K562 (cell line): ENCODE measurements at regions not wholly inside any gene's neighbourhood (a gene's known extent, or its start where the extent isn't known, plus 50 kb on each side); places are given as distances from the start of the nearest gene placed in this dataset.

Experiments used
- ATAC-seq: fragments of 200-7000 bp; cut with Tn5 transposase; 3 replicates; pipeline ENCODE4 v1.9.1; 2020; ENCODE audit warnings: moderate library complexity
- BruUV-seq: library from RNA; stranded (reverse); fragments of 400-500 nt; replicated peaks from 2 replicates; lab custom pipeline; 2021; lab: Mats Ljungman, UMichigan
- CTCF ChIA-PET: fragments of 300-600 bp; formaldehyde crosslinking; extraction: SDS; loops from one replicate; lab custom pipeline; 2021; ENCODE audit warnings: low intra/inter-chr PET ratio; lab: Yijun Ruan, JAX
- POLR2A ChIA-PET: fragments of 300-600, 350-650 bp; sonication (Branson Sonifier 250); formaldehyde crosslinking; extraction: SDS; loops from one replicate; lab custom pipeline; 2021; ENCODE audit warnings: antibody characterized with exemption, inconsistent platforms; lab: Yijun Ruan, JAX
- DNase-seq, 4 experiments: peaks; one replicate each; pipeline versions ENCODE4 v3.0.0 to v3.0.0-alpha.2; 2011 to 2018; ENCODE audit warnings: low spot score in 3 of 4, mixed read lengths in 3 of 4; ENCODE audit errors: extremely low read depth in 1 of 4
- FAIRE-seq: peaks from 2 replicates; lab custom pipeline; 2011; peaks lifted over from hg19 to GRCh38; lab: Jason Lieb, UNC
- H2AFZ ChIP-seq: 2 replicates; pipeline ENCODE4 v1.6.0; 2011; ENCODE audit warnings: low read depth, low read length, control low read depth, inconsistent platforms
- H3K27ac ChIP-seq: fragments of 200-600 bp; 3 replicates; pipeline ENCODE4 v1.8.0; 2011; ENCODE audit warnings: low read depth, mild to moderate bottlenecking, control low read depth, inconsistent platforms, low read length, moderate library complexity, mixed read lengths; ENCODE audit errors: extremely low read depth
- H3K27me3 ChIP-seq, 2 experiments: fragments of 300-600 bp in 1 of 2; 2 replicates in 1 of 2; 3 replicates in 1 of 2; pipeline versions ENCODE4 v1.6.0 to v1.8.0; 2011; ENCODE audit warnings: inconsistent platforms in 2 of 2, low read length in 2 of 2, mild to moderate bottlenecking in 1 of 2, mixed read lengths in 1 of 2, moderate library complexity in 1 of 2; ENCODE audit not compliant: control insufficient read depth in 2 of 2, insufficient read depth in 2 of 2
- H3K36me3 ChIP-seq: fragments of 300-600 bp; 3 replicates; pipeline ENCODE4 v1.8.0; 2011; ENCODE audit warnings: mild to moderate bottlenecking, low read length, inconsistent platforms; ENCODE audit not compliant: control insufficient read depth, insufficient read depth
- H3K4me1 ChIP-seq, 2 experiments: fragments of 200-600 bp in 1 of 2; replicated peaks in 1 of 2; 2 replicates in 1 of 2; 3 replicates in 1 of 2; pipeline versions ENCODE4 v1.5.1 to v1.8.0; 2011; ENCODE audit warnings: inconsistent platforms in 2 of 2, low read length in 2 of 2, mild to moderate bottlenecking in 1 of 2, mixed read lengths in 1 of 2, moderate library complexity in 1 of 2; ENCODE audit not compliant: control insufficient read depth in 2 of 2, insufficient read depth in 2 of 2
- H3K4me2 ChIP-seq: 2 replicates; pipeline ENCODE4 v1.6.1; 2011; ENCODE audit warnings: low read length, control low read depth, inconsistent platforms, mixed read lengths; ENCODE audit not compliant: insufficient read depth
- H3K4me3 ChIP-seq: fragments of 200-600 bp; sonication (generic), shearing (Covaris generic); 2 replicates; pipeline ENCODE4 v1.5.1; 2016; ENCODE audit warnings: control low read depth, inconsistent platforms
- H3K79me2 ChIP-seq: fragments of 200-600 bp; 3 replicates; pipeline ENCODE4 v1.8.0; 2011; ENCODE audit warnings: low read length, inconsistent platforms; ENCODE audit not compliant: control insufficient read depth, insufficient read depth
- H3K9ac ChIP-seq, 2 experiments: 2 replicates each; pipeline versions ENCODE4 v1.6.0 to v1.6.1; 2011; ENCODE audit warnings: low read depth in 2 of 2, low read length in 2 of 2, control low read depth in 1 of 2, inconsistent platforms in 1 of 2, mild to moderate bottlenecking in 1 of 2, mixed read lengths in 1 of 2; ENCODE audit not compliant: insufficient read depth in 1 of 2
- H3K9me1 ChIP-seq: one replicate; pipeline ENCODE4 v1.6.0; 2011; ENCODE audit warnings: inconsistent platforms, mild to moderate bottlenecking, low read length, moderate library complexity; ENCODE audit not compliant: control insufficient read depth, insufficient read depth
- H3K9me3 ChIP-seq: replicated peaks from 2 replicates; pipeline ENCODE4 v1.5.1; 2011; ENCODE audit warnings: low read depth, low read length, inconsistent platforms; ENCODE audit not compliant: control insufficient read depth, insufficient read depth
- H4K20me1 ChIP-seq: replicated peaks from 2 replicates; pipeline ENCODE4 v1.6.1; 2011; ENCODE audit warnings: low read length, inconsistent platforms, mixed read lengths; ENCODE audit not compliant: control insufficient read depth, insufficient read depth
- GATAD2B ChIP-seq: fragments of 450-650 bp; IDR thresholded peaks from 2 replicates; pipeline ENCODE4 v1.6.1; 2017; ENCODE audit warnings: mild to moderate bottlenecking, borderline replicate concordance
- KDM1A ChIP-seq, 2 experiments: fragments of 450-650 bp; IDR thresholded peaks; 2 replicates each; pipeline ENCODE4 v1.6.1; 2016; ENCODE audit warnings: mild to moderate bottlenecking in 2 of 2
- MTF1 ChIP-seq: fragments of 250-450 bp; sonication (Bioruptor Pico); IDR thresholded peaks from 2 replicates; pipeline ENCODE4 v1.9.0; 2021; ENCODE audit warnings: moderate library complexity, mild to moderate bottlenecking, inconsistent platforms, borderline replicate concordance
- SLC30A9 ChIP-seq: fragments of 250-450 bp; sonication (Bioruptor Pico); IDR thresholded peaks from 2 replicates; pipeline ENCODE4 v1.8.0; 2022; ENCODE audit warnings: mild to moderate bottlenecking, moderate library complexity
- TBP ChIP-seq: optimal IDR thresholded peaks from 2 replicates; pipeline ENCODE3; 2011; ENCODE audit warnings: low read depth, low read length, improper control_type of control experiment
- TEAD1 ChIP-seq, 2 experiments: fragments of 450-650 bp in 1 of 2; sonication (generic) in 1 of 2; formaldehyde crosslinking; IDR thresholded peaks; 2 replicates each; pipeline versions ENCODE4 v1.4.0 to v1.8.0; 2020 to 2022; ENCODE audit warnings: mild to moderate bottlenecking in 2 of 2, missing genetic modification reagents in 1 of 2
- ZNF324 ChIP-seq: fragments of 250-450 bp; sonication (Bioruptor Pico); IDR thresholded peaks from 2 replicates; pipeline ENCODE4 v1.4.0; 2020; ENCODE audit warnings: mild to moderate bottlenecking
- ZNF75A ChIP-seq: fragments of 450-650 bp; formaldehyde crosslinking; IDR thresholded peaks from 2 replicates; pipeline ENCODE4 v1.4.0; 2020; ENCODE audit warnings: mild to moderate bottlenecking
- ZNF766 ChIP-seq: fragments of 200-800 bp; sonication (Bioruptor generic); conservative IDR thresholded peaks from 2 replicates; pipeline ENCODE4 v1.6.1; 2016; ENCODE audit warnings: missing genetic modification characterization, missing compliant biosample characterization
- ZNF785 ChIP-seq: fragments of 250-450 bp; sonication (Bioruptor Pico); IDR thresholded peaks from 2 replicates; pipeline ENCODE4 v1.4.0; 2020; ENCODE audit warnings: mild to moderate bottlenecking
- WGBS: fragments of 100-300 bp; shearing (Covaris generic); methylation state at CpG from one replicate; pipeline ENCODE4 v1.1.6; 2016; ENCODE audit warnings: low coverage, mixed read lengths; ENCODE audit not compliant: insufficient coverage; ENCODE audit errors: missing lambda C conversion rate; 5-methylcytosine and 5-hydroxymethylcytosine counted together
- in situ Hi-C: fragments of 300-500 bp; cut with MboI; formaldehyde crosslinking; loops from 4 replicates; pipeline ENCODE4 v1.15.0; 2018; ENCODE audit warnings: inconsistent platforms, mixed read lengths
- intact Hi-C: fragments of 100-400 bp; cut with micrococcal nuclease; formaldehyde crosslinking; loops from 2 replicates; pipeline ENCODE4 v1.14.2; 2022
- TF ChIP-seq, protein P1 (sequence below): sonication (generic); formaldehyde crosslinking; IDR thresholded peaks from 2 replicates; pipeline ENCODE4 v1.8.1; 2023; ENCODE audit warnings: mild to moderate bottlenecking, missing genetic modification reagents, moderate library complexity

DNA sequence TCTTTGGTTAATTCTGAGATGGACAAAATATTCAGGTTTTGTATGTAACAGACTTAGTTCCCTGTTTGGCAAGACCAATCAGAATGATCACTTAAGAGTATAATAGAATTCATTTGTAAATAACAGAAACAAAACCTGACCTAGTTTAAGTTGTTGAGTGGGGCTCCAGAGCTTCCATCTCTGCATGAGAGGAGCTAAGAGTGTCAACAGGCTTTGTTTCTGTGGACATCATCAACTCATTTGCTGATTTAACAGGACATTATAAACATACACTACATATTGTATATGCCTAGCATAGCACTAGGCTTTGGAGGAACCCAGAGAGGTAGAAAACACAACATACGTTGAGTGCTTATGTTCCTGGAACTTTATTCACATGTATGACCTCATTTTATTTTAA is 75.3 kb upstream of the TRIB2 start:
- no peak overlapping the region for H2AFZ ChIP-seq
- no peak overlapping the region for H3K4me3 ChIP-seq
- CTCF ChIA-PET, result no interaction called here
- H3K27ac ChIP-seq, result no peak overlapping the region
- intact Hi-C loops, result no loop called here
- no peaks in the 10 kb centered on the region for H3K79me2 ChIP-seq
- WGBS, result 36% methylated on average over 1 of the region's 1 CpG
- peaks cover 2 to 6% of the 10 kb centered on the region in 2 experiments; a peak in 1 of 5 replicates for H3K27me3 ChIP-seq
- in situ Hi-C loops, result no loop called here
- H3K4me2 ChIP-seq, result no peak overlapping the region
- H3K36me3 ChIP-seq, result no peaks in the 10 kb centered on the region
- no TSS peak for BruUV-seq
- H3K9ac ChIP-seq, result no peak overlapping the region
- H3K4me1 ChIP-seq, result no peaks in the 10 kb centered on the region
- H3K9me1 ChIP-seq, result no peaks in the 10 kb centered on the region
- ATAC-seq (no peak), DNase-seq (no peak), FAIRE-seq (no peak)
- no peak for TF ChIP-seq MTF1 (CRISPR knock-in tag)
- no peak for TF ChIP-seq ZNF75A (CRISPR knock-in tag)
- TF ChIP-seq ZNF766 (CRISPR knock-in tag), result no peak
- no peak for TF ChIP-seq TEAD1 (CRISPR knock-in tag; IDR thresholded peaks at IDR 0.05)
- no peak for TF ChIP-seq GATAD2B
- TF ChIP-seq KDM1A (IDR thresholded peaks at IDR 0.05), result no peak
- TF ChIP-seq SLC30A9 (CRISPR knock-in tag), result no peak
- TF ChIP-seq, protein P1, sequence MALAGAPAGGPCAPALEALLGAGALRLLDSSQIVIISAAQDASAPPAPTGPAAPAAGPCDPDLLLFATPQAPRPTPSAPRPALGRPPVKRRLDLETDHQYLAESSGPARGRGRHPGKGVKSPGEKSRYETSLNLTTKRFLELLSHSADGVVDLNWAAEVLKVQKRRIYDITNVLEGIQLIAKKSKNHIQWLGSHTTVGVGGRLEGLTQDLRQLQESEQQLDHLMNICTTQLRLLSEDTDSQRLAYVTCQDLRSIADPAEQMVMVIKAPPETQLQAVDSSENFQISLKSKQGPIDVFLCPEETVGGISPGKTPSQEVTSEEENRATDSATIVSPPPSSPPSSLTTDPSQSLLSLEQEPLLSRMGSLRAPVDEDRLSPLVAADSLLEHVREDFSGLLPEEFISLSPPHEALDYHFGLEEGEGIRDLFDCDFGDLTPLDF (CRISPR knock-in tag), result no peak
- no peak for TF ChIP-seq TBP
- TF ChIP-seq ZNF324 (CRISPR knock-in tag), result no peak
- TF ChIP-seq ZNF785 (CRISPR knock-in tag), result no peak
- 0 out of 2 replicates have a peak, but pooled peaks cover under 1% of the 10 kb centered on the region for H3K9me3 ChIP-seq
- no peaks in the 10 kb centered on the region for H4K20me1 ChIP-seq
- POLR2A ChIA-PET, result interaction anchor here (1.3 kb wide), 1 partner anchor 10 kb away, joined by 5 read pairs; no protein-coding TSS in a partner anchor
